ENCODE measurements at regions not wholly inside any gene's neighbourhood (a gene's known extent, or its start where the extent isn't known, plus 50 kb on each side); places are given as distances from the start of the nearest gene placed in this dataset.

GRCh38 chr13:69101841-69102240 is 1005.8 kb upstream of the ATXN8OS start (continued):
- TF ChIP-seq BCLAF1 (IDR thresholded peaks at IDR 0.05): no peak
- no peak for TF ChIP-seq NFXL1 (IDR thresholded peaks at IDR 0.05; ENCODE audit: borderline replicate concordance)
- TF ChIP-seq SMARCA5 (IDR thresholded peaks at IDR 0.05): no peak
- TF ChIP-seq WRNIP1 (IDR thresholded peaks at IDR 0.05; ENCODE audit: borderline replicate concordance, low read depth, low read length): no peak
- TF ChIP-seq ZNF274 (IDR thresholded peaks at IDR 0.05; ENCODE audit: insufficient read depth, insufficient read length): no peak

GRCh38 chr13:69094485-69094884 is 1013.1 kb upstream of the ATXN8OS start:
- no peak overlapping the region for H3K4me2 ChIP-seq (ENCODE audit: control insufficient read depth, insufficient read depth)
- CTCF ChIA-PET: no interaction called here
- no peaks in the 10 kb centered on the region for H3K27me3 ChIP-seq (replicated peaks in 1 of 2; ENCODE audit: control insufficient read depth in 2 of 2, insufficient read depth in 2 of 2, low read length in 1 of 2)
- no peaks in the 10 kb centered on the region for H3K9me3 ChIP-seq (replicated peaks; ENCODE audit: control insufficient read depth, insufficient read depth, low read length)
- no peak for FAIRE-seq
- SMC1A ChIA-PET (ENCODE audit: uncharacterized antibody, unreplicated experiment): interaction anchor here (1.0 kb wide), 1 partner anchor 70 kb away, joined by 3 read pairs; no protein-coding TSS in a partner anchor
- no peak overlapping the region for H2AFZ ChIP-seq (ENCODE audit: control insufficient read depth, low read depth, low read length)
- H3K4me3 ChIP-seq: no peak overlapping the region
- H3K79me2 ChIP-seq (ENCODE audit: control insufficient read depth, insufficient read depth, low read length): no peaks in the 10 kb centered on the region
- BruUV-seq (replicated peaks): no TSS peak
- in situ Hi-C loops (cut with MboI) (no loop called here), intact Hi-C loops (cut with micrococcal nuclease; ENCODE audit: unreplicated experiment) (no loop called here)
- H3K4me1 ChIP-seq (ENCODE audit: control insufficient read depth, insufficient read depth, low read length): no peaks in the 10 kb centered on the region
- TF ChIP-seq POLR2AphosphoS5 (IDR thresholded peaks at IDR 0.05; ENCODE audit: low read length) (no peak), WRNIP1 (IDR thresholded peaks at IDR 0.05; ENCODE audit: borderline replicate concordance, low read depth, low read length) (no peak), USF1 (IDR thresholded peaks at IDR 0.05; ENCODE audit: borderline replicate concordance, extremely low read length, insufficient read depth, low read depth, low read length) (no peak), YBX1 (IDR thresholded peaks at IDR 0.05) (no peak), RELA (IDR thresholded peaks at IDR 0.05; ENCODE audit: borderline replicate concordance, partially characterized antibody) (no peak), HSF1 (IDR thresholded peaks at IDR 0.05; ENCODE audit: low read depth, low read length) (no peak)
- H3K36me3 ChIP-seq (ENCODE audit: control insufficient read depth in 2 of 2, insufficient read depth in 2 of 2, low read length in 1 of 2): no peaks in the 10 kb centered on the region
- WGBS (ENCODE audit: insufficient coverage, insufficient replicate concordance, low lambda C conversion rate, missing lambda C conversion rate): 0% methylated on average over 1 of the region's 1 CpG
- RAD21 ChIA-PET (ENCODE audit: unreplicated experiment): interaction anchor here (1.1 kb wide), 1 partner anchor 45 kb away, joined by 3 read pairs; no protein-coding TSS in a partner anchor
- no peak for ATAC-seq
- H3K9ac ChIP-seq (ENCODE audit: control insufficient read depth, insufficient read depth, low read length): no peak overlapping the region
- no peaks in the 10 kb centered on the region for H4K20me1 ChIP-seq (ENCODE audit: control insufficient read depth, insufficient read depth)
- DNase-seq (ENCODE audit: low read depth, low spot score): no peak
- POLR2A ChIA-PET: no interaction called here
- no peak overlapping the region for H3K27ac ChIP-seq (ENCODE audit: control insufficient read depth, insufficient read depth)
